Mammary epithelial cell (primary cell): ENCODE measurements at regions not wholly inside any gene's neighbourhood (a gene's known extent, or its start where the extent isn't known, plus 50 kb on each side); places are given as distances from the start of the nearest gene placed in this dataset.

ENCODE experiments used
- CTCF ChIP-seq, 2 donors: IDR thresholded peaks in 1 of 2; conservative IDR thresholded peaks in 1 of 2; 2 replicates each; pipeline ENCODE4 v1.5.1; 2011 to 2012; ENCODE audit warnings: inconsistent platforms in 2 of 2, low read length in 2 of 2, mild to moderate bottlenecking in 2 of 2, control low read depth in 1 of 2, low read depth in 1 of 2; ENCODE audit not compliant: insufficient read depth in 1 of 2; ENCODE audit errors: extremely low read depth in 1 of 2
- EZH2 ChIP-seq: IDR thresholded peaks from 2 replicates; pipeline ENCODE4 v1.6.1; 2012; ENCODE audit warnings: low read length, inconsistent platforms, borderline replicate concordance

- TF ChIP-seq CTCF (conservative IDR thresholded peaks at IDR 0.05 in 1 of 2, IDR thresholded peaks at IDR 0.05 in 1 of 2; ENCODE audit: extremely low read depth in 1 of 2, insufficient read depth in 1 of 2, low read depth in 1 of 2, low read length in 2 of 2) (no peak), EZH2 (no peak)
Observed at GRCh38 chr2:20925265-20925889, 102.5 kb upstream of the LDAH start.
